Suppressor macrophage treated with lipopolysaccharide for 1 hour (primary cell): ENCODE measurements at regions not wholly inside any gene's neighbourhood (a gene's known extent, or its start where the extent isn't known, plus 50 kb on each side); places are given as distances from the start of the nearest gene placed in this dataset.

Experiments
- DNase-seq, 3 donors: peaks; one replicate each; pipeline ENCODE4 v3.0.0-alpha.2; 2020 to 2022

GRCh38 chr7:387132-388022 lies 97.4 kb downstream of the FOXL3 start:
- no peak for DNase-seq

- DNase-seq: no peak
Measured at GRCh38 chr7:388023-388960, 98.3 kb downstream of the FOXL3 start.

- no peak for DNase-seq
Measured at GRCh38 chr7:388961-389701, 99.2 kb downstream of the FOXL3 start.

- no peak for DNase-seq
Measured at GRCh38 chr7:389911-390601, 100.1 kb downstream of the FOXL3 start.

- no peak for DNase-seq
Measured at GRCh38 chr7:390761-391410, 100.9 kb downstream of the FOXL3 start.

- no peak for DNase-seq
Measured at GRCh38 chr7:391411-391951, 101.5 kb downstream of the FOXL3 start.

- no peak for DNase-seq
Measured at GRCh38 chr7:391961-392524, 102.1 kb downstream of the FOXL3 start.

GRCh38 chr7:392822-393221 lies 102.9 kb downstream of the FOXL3 start:
- DNase-seq: no peak

- no peak for DNase-seq
Measured at GRCh38 chr7:395643-396042, 105.7 kb downstream of the FOXL3 start.

GRCh38 chr7:398888-399287 lies 108.9 kb downstream of the FOXL3 start:
- no peak for DNase-seq

GRCh38 chr7:400901-401485 lies 111.0 kb downstream of the FOXL3 start:
- DNase-seq: no peak

GRCh38 chr7:401495-401894 lies 111.5 kb downstream of the FOXL3 start:
- DNase-seq: no peak

- DNase-seq: no peak
Measured at GRCh38 chr7:404812-405488, 114.7 kb downstream of the PDGFA start.

- DNase-seq: no peak
Measured at GRCh38 chr7:405489-406211, 114.0 kb downstream of the PDGFA start.

- DNase-seq: no peak
Measured at GRCh38 chr7:407721-408539, 111.7 kb downstream of the PDGFA start.

- no peak for DNase-seq
Measured at GRCh38 chr7:408751-409311, 110.8 kb downstream of the PDGFA start.

- DNase-seq: no peak
Measured at GRCh38 chr7:409339-410281, 110.0 kb downstream of the PDGFA start.
